ENCODE measurements at regions not wholly inside any gene's neighbourhood (a gene's known extent, or its start where the extent isn't known, plus 50 kb on each side); places are given as distances from the start of the nearest gene placed in this dataset.
"Not testable (repeated sequence)": the region's sequence is repeated elsewhere in the genome, so short reads cannot be mapped to it uniquely, and the experiment has no call there.

- Mint-ChIP-seq H3K27me3 (no peaks in the 10 kb centered on the region), H3K9me3 (ENCODE audit: low read depth) (peaks cover 10% of the 10 kb centered on the region), H3K4me3 (ENCODE audit: low read depth) (no peak overlapping the region), H3K27ac (no peak overlapping the region), H3K36me3 (ENCODE audit: insufficient read depth) (peaks cover under 1% of the 10 kb centered on the region), H3K4me1 (ENCODE audit: low read depth) (no peaks in the 10 kb centered on the region)
- TF ChIP-seq, protein P1, sequence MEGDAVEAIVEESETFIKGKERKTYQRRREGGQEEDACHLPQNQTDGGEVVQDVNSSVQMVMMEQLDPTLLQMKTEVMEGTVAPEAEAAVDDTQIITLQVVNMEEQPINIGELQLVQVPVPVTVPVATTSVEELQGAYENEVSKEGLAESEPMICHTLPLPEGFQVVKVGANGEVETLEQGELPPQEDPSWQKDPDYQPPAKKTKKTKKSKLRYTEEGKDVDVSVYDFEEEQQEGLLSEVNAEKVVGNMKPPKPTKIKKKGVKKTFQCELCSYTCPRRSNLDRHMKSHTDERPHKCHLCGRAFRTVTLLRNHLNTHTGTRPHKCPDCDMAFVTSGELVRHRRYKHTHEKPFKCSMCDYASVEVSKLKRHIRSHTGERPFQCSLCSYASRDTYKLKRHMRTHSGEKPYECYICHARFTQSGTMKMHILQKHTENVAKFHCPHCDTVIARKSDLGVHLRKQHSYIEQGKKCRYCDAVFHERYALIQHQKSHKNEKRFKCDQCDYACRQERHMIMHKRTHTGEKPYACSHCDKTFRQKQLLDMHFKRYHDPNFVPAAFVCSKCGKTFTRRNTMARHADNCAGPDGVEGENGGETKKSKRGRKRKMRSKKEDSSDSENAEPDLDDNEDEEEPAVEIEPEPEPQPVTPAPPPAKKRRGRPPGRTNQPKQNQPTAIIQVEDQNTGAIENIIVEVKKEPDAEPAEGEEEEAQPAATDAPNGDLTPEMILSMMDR (IDR thresholded peaks at IDR 0.05; ENCODE audit: unreplicated experiment), result no peak
- no peak for DNase-seq (ENCODE audit: low spot score, unreplicated experiment)
These were observed 86.6 kb upstream of the GC start for GRCh38 chr4:71870456-71870855.

DNA sequence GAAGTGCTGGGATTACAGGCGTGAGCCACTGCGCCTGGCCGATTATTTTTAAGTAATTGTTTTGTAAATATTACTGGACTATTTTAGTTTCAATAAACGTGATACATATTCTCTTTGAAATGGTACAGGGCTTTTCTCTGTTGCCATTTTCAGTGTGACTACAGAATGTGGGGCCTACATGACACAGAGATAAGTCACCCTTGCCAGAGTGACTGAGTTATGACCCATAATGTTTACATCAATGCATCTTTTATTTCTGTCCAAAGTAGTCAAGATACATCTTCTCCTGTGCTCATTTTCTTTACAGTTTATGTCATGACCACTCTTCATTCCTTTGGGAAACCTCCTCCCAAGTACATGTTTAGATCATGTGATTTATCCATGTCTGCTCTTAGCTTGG is 88.3 kb upstream of the GC start:
- Mint-ChIP-seq H3K27ac (no peak overlapping the region), H3K4me1 (ENCODE audit: low read depth) (no peaks in the 10 kb centered on the region), H3K27me3 (no peaks in the 10 kb centered on the region), H3K36me3 (ENCODE audit: insufficient read depth) (no peaks in the 10 kb centered on the region), H3K9me3 (ENCODE audit: low read depth) (peaks cover 7% of the 10 kb centered on the region), H3K4me3 (ENCODE audit: low read depth) (no peak overlapping the region)
- DNase-seq (ENCODE audit: low spot score, unreplicated experiment), result no peak
- TF ChIP-seq, protein P1 (IDR thresholded peaks at IDR 0.05; ENCODE audit: unreplicated experiment), result no peak

DNA sequence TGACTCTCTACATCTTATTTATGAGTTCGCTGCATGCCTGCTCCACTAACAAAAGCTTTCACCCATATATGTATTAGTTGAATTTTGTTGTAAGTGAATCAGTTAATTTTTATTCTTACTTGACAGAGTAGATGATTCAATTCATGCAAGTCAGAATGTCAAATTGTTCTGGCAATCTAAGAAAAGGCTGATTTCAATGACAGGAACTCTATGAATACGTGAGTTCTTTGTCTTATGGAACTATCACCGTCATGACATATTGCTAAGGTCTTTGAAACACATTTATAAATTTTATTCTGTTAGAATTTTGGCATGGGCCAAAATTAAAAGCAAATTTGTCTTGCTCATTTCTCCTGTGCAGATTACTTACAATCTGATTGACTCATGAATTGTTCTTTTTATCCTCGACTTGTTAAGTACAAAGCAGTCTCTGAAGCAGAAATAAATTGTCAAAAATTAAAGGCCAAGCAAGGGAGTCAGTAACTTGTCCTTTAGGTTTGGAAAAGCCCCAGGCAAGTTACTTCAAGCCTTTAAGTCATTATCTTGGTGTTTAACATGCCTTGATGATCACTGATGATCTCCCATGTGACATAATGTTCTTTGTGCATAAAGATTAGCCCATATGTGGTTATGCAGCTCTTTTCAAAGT is 89.0 kb upstream of the GC start:
- H3K27me3 Mint-ChIP-seq, result no peaks in the 10 kb centered on the region
- H3K27ac Mint-ChIP-seq, result no peak overlapping the region
- no peaks in the 10 kb centered on the region for H3K4me1 Mint-ChIP-seq (ENCODE audit: low read depth)
- no peaks in the 10 kb centered on the region for H3K36me3 Mint-ChIP-seq (ENCODE audit: insufficient read depth)
- DNase-seq (ENCODE audit: low spot score, unreplicated experiment), result no peak
- H3K9me3 Mint-ChIP-seq (ENCODE audit: low read depth), result peaks cover 7% of the 10 kb centered on the region
- H3K4me3 Mint-ChIP-seq (ENCODE audit: low read depth), result no peak overlapping the region
- TF ChIP-seq, protein P1 (IDR thresholded peaks at IDR 0.05; ENCODE audit: unreplicated experiment), result no peak

GRCh38 chr4:71878376-71878775 is 94.5 kb upstream of the GC start:
- DNase-seq (ENCODE audit: low spot score, unreplicated experiment), result no peak
- Mint-ChIP-seq H3K36me3 (ENCODE audit: insufficient read depth) (no peaks in the 10 kb centered on the region), H3K4me1 (ENCODE audit: low read depth) (peaks cover 16% of the 10 kb centered on the region), H3K4me3 (ENCODE audit: low read depth) (no peak overlapping the region), H3K27me3 (no peaks in the 10 kb centered on the region), H3K9me3 (ENCODE audit: low read depth) (peaks cover 7% of the 10 kb centered on the region), H3K27ac (no peak overlapping the region)
- TF ChIP-seq, protein P1 (IDR thresholded peaks at IDR 0.05; ENCODE audit: unreplicated experiment), result no peak

GRCh38 chr4:71882113-71882841 is 98.4 kb upstream of the GC start:
- H3K27me3 Mint-ChIP-seq, result no peaks in the 10 kb centered on the region
- H3K4me1 Mint-ChIP-seq (ENCODE audit: low read depth), result peaks cover 16% of the 10 kb centered on the region
- TF ChIP-seq, protein P1 (IDR thresholded peaks at IDR 0.05; ENCODE audit: unreplicated experiment), result no peak
- H3K36me3 Mint-ChIP-seq (ENCODE audit: insufficient read depth), result no peaks in the 10 kb centered on the region
- DNase-seq (ENCODE audit: low spot score, unreplicated experiment), result no peak
- H3K4me3 Mint-ChIP-seq (ENCODE audit: low read depth), result no peak overlapping the region
- H3K9me3 Mint-ChIP-seq (ENCODE audit: low read depth), result peaks cover 2% of the 10 kb centered on the region
- H3K27ac Mint-ChIP-seq, result peak overlapping the region; percentile 52

- not testable (repeated sequence) for H3K27ac Mint-ChIP-seq
- H3K9me3 Mint-ChIP-seq (ENCODE audit: low read depth), result peaks cover 17% of the 10 kb centered on the region
These were observed 116.5 kb upstream of the GC start for GRCh38 chr4:71900366-71900765.

GRCh38 chr4:71905594-71905993 is 121.7 kb upstream of the GC start:
- not testable (repeated sequence) for H3K36me3 Mint-ChIP-seq (ENCODE audit: insufficient read depth); H3K27me3 Mint-ChIP-seq; DNase-seq (ENCODE audit: low spot score, unreplicated experiment); H3K4me1 Mint-ChIP-seq (ENCODE audit: low read depth); H3K4me3 Mint-ChIP-seq (ENCODE audit: low read depth); H3K27ac Mint-ChIP-seq
- H3K9me3 Mint-ChIP-seq (ENCODE audit: low read depth), result peaks cover 17% of the 10 kb centered on the region

More at GRCh38 chr4:71900366-71900765, 116.5 kb upstream of the GC start:
- not testable (repeated sequence) for H3K4me3 Mint-ChIP-seq (ENCODE audit: low read depth); H3K4me1 Mint-ChIP-seq (ENCODE audit: low read depth); DNase-seq (ENCODE audit: low spot score, unreplicated experiment); H3K27me3 Mint-ChIP-seq; H3K36me3 Mint-ChIP-seq (ENCODE audit: insufficient read depth)

All from progenitor cell of endocrine pancreas (in vitro differentiated cells).